ENCODE measurements at regions not wholly inside any gene's neighbourhood (a gene's known extent, or its start where the extent isn't known, plus 50 kb on each side); places are given as distances from the start of the nearest gene placed in this dataset.

GRCh38 chr11:129723146-129723760 lies 92.4 kb upstream of the TMEM45B start:
- TF ChIP-seq CTCF (IDR thresholded peaks at IDR 0.05), result no peak
- no peak for TF ChIP-seq POLR2A (IDR thresholded peaks at IDR 0.05)

Data from thyroid gland (tissue), 4 donors.